ENCODE measurements at regions not wholly inside any gene's neighbourhood (a gene's known extent, or its start where the extent isn't known, plus 50 kb on each side); places are given as distances from the start of the nearest gene placed in this dataset.
"Not testable (repeated sequence)": the region's sequence is repeated elsewhere in the genome, so short reads cannot be mapped to it uniquely, and the experiment has no call there.

GRCh38 chr7:128616799-128617198 is 55.3 kb upstream of the GARIN1A start:
- H3K27me3 ChIP-seq (ENCODE audit: low read length); CTCF ChIA-PET; H3K4me2 ChIP-seq (ENCODE audit: low read length); intact Hi-C loops (cut with micrococcal nuclease); H3K79me2 ChIP-seq (ENCODE audit: low read length); DNase-seq; H3K9me3 ChIP-seq (ENCODE audit: low read length); H3K27ac ChIP-seq (ENCODE audit: low read length); H2AFZ ChIP-seq (ENCODE audit: low read length); H4K20me1 ChIP-seq (ENCODE audit: low read length); H3K9me2 ChIP-seq (replicated peaks; ENCODE audit: low read length); H3K4me3 ChIP-seq (ENCODE audit: low read length); H3K9ac ChIP-seq (ENCODE audit: low read length); POLR2A ChIA-PET (ENCODE audit: unreplicated experiment); ATAC-seq; H3K36me3 ChIP-seq (ENCODE audit: low read depth, low read length); BruUV-seq (replicated peaks); H3K4me1 ChIP-seq (ENCODE audit: insufficient read depth, low read length); H3F3A ChIP-seq (ENCODE audit: low read length, unreplicated experiment): not testable (repeated sequence)
